ENCODE measurements at regions not wholly inside any gene's neighbourhood (a gene's known extent, or its start where the extent isn't known, plus 50 kb on each side); places are given as distances from the start of the nearest gene placed in this dataset.

DNA sequence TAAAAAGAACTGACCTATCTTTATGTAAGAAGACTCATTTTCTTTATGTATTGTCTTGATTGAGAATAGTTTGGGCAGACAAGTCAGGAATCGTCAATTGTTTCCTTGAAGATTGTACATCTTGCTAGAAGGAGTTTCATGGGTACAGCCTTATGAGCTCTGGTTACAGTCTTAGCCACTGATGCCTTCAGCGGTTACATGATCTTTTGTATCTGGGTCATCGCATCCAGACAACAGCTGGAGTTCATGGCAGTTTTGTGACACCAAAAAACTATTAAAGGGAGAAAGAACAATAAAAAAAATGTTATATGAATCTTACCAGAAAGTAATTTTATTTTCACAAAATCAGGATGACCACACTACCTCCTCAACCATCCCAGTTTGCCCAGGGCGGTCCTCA, 520.5 kb upstream of the CDH7 start:
- Histone ChIP-seq H3K4me3 (ENCODE audit: low read length) (no peak overlapping the region), H3K27ac (ENCODE audit: low read length) (no peak overlapping the region), H3K4me2 (ENCODE audit: low read length) (no peak overlapping the region), H3K79me2 (ENCODE audit: low read length) (no peaks in the 10 kb centered on the region), H3K9me3 (ENCODE audit: insufficient read depth, low read length) (no peaks in the 10 kb centered on the region), H3K36me3 (replicated peaks; ENCODE audit: low read depth, low read length) (no peaks in the 10 kb centered on the region), H2AFZ (ENCODE audit: low read depth, low read length) (no peak overlapping the region), H3K9ac (ENCODE audit: low read length) (no peak overlapping the region), H4K20me1 (ENCODE audit: insufficient read depth, low read length) (no peaks in the 10 kb centered on the region), H3K4me1 (ENCODE audit: low read length) (no peaks in the 10 kb centered on the region), H3K27me3 (ENCODE audit: low read depth, low read length) (no peaks in the 10 kb centered on the region)
- no peak for TF ChIP-seq EZH2phosphoT487 (IDR thresholded peaks at IDR 0.05; ENCODE audit: low read depth)
- TF ChIP-seq, protein P1, sequence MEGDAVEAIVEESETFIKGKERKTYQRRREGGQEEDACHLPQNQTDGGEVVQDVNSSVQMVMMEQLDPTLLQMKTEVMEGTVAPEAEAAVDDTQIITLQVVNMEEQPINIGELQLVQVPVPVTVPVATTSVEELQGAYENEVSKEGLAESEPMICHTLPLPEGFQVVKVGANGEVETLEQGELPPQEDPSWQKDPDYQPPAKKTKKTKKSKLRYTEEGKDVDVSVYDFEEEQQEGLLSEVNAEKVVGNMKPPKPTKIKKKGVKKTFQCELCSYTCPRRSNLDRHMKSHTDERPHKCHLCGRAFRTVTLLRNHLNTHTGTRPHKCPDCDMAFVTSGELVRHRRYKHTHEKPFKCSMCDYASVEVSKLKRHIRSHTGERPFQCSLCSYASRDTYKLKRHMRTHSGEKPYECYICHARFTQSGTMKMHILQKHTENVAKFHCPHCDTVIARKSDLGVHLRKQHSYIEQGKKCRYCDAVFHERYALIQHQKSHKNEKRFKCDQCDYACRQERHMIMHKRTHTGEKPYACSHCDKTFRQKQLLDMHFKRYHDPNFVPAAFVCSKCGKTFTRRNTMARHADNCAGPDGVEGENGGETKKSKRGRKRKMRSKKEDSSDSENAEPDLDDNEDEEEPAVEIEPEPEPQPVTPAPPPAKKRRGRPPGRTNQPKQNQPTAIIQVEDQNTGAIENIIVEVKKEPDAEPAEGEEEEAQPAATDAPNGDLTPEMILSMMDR (IDR thresholded peaks at IDR 0.05; ENCODE audit: low read depth, low read length), result no peak

DNA sequence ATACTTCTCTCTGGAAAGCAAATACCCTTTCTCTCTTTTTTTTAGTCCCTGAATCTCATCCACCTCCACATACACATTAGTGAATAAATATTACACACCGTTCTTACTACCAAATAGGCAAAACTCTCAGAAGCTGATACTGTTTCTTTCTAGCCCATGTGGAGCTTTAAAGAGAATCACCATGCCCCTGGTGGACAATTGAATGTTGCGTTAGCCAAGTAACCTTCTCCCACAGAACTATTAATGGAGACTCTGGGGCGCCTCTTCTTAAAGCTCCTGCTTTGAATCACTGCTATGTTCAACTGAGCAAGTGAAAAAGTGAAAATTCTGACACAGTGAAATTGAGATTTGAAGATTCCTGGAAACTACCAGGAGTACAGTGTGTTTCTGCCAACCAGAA, 522.8 kb upstream of the CDH7 start:
- Histone ChIP-seq H2AFZ (ENCODE audit: low read depth, low read length) (0 out of 2 replicates have a peak overlapping the region, but pooled peaks have one; percentile 7), H3K79me2 (ENCODE audit: low read length) (no peaks in the 10 kb centered on the region), H3K9ac (ENCODE audit: low read length) (no peak overlapping the region), H3K27me3 (ENCODE audit: low read depth, low read length) (no peaks in the 10 kb centered on the region), H3K4me2 (ENCODE audit: low read length) (no peak overlapping the region), H3K4me1 (ENCODE audit: low read length) (no peaks in the 10 kb centered on the region), H3K4me3 (ENCODE audit: low read length) (no peak overlapping the region), H3K9me3 (ENCODE audit: insufficient read depth, low read length) (no peaks in the 10 kb centered on the region), H3K36me3 (replicated peaks; ENCODE audit: low read depth, low read length) (no peaks in the 10 kb centered on the region), H4K20me1 (ENCODE audit: insufficient read depth, low read length) (no peaks in the 10 kb centered on the region), H3K27ac (ENCODE audit: low read length) (no peak overlapping the region)
- TF ChIP-seq, protein P1 (IDR thresholded peaks at IDR 0.05; ENCODE audit: low read depth, low read length), result peak; percentile 16; the same call in 1 of the 2 replicates
- no peak for TF ChIP-seq EZH2phosphoT487 (IDR thresholded peaks at IDR 0.05; ENCODE audit: low read depth)

DNA sequence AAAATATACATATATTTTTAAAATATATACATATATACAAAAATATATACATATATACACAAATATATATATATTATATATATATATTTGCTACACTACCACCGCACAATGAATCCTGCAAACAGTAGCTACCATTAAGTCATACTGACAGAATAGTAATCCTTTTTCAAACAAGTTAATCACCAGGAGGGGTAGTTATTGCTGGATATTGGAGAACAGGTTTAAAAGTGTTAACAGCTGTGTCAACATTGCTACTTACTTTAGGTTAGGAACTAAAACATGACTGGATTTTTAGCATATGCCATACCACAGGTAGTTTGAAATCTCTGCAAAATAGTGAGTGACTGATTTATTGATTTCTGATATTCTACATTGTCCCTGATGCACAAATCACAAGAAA, 529.1 kb upstream of the CDH7 start:
- H3K9me3 ChIP-seq (ENCODE audit: insufficient read depth, low read length), result no peaks in the 10 kb centered on the region
- no peak overlapping the region for H2AFZ ChIP-seq (ENCODE audit: low read depth, low read length)
- TF ChIP-seq EZH2phosphoT487 (IDR thresholded peaks at IDR 0.05; ENCODE audit: low read depth), result no peak
- TF ChIP-seq, protein P1 (IDR thresholded peaks at IDR 0.05; ENCODE audit: low read depth, low read length), result no peak
- H3K4me2 ChIP-seq (ENCODE audit: low read length), result no peak overlapping the region
- no peaks in the 10 kb centered on the region for H3K79me2 ChIP-seq (ENCODE audit: low read length)
- no peaks in the 10 kb centered on the region for H3K36me3 ChIP-seq (replicated peaks; ENCODE audit: low read depth, low read length)
- no peak overlapping the region for H3K4me3 ChIP-seq (ENCODE audit: low read length)
- no peak overlapping the region for H3K9ac ChIP-seq (ENCODE audit: low read length)
- H3K4me1 ChIP-seq (ENCODE audit: low read length), result no peaks in the 10 kb centered on the region
- H3K27me3 ChIP-seq (ENCODE audit: low read depth, low read length), result no peaks in the 10 kb centered on the region
- H3K27ac ChIP-seq (ENCODE audit: low read length), result no peak overlapping the region
- H4K20me1 ChIP-seq (ENCODE audit: insufficient read depth, low read length), result no peaks in the 10 kb centered on the region

DNA sequence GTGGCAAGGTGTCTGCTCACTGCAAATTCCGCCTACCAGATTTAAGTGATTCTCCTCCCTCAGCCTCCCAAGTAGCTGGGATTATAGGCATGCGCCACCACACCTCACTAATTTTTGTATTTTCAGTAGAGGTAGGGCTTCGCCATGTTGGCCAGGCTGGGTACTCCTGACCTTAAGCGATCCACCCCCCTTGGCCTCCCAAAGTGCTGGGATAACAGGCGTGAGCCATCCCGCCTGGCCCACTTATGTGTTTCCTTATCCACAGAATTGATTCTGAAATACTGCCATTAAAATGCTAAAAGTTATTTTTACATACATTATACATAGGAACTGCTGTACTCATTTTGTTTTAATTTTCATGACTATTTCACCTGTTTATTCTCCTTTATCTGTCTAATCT, 529.7 kb upstream of the CDH7 start:
- H3K4me1 ChIP-seq (ENCODE audit: low read length), result no peaks in the 10 kb centered on the region
- H3K9me3 ChIP-seq (ENCODE audit: insufficient read depth, low read length), result no peaks in the 10 kb centered on the region
- H2AFZ ChIP-seq (ENCODE audit: low read depth, low read length), result no peak overlapping the region
- no peak overlapping the region for H3K27ac ChIP-seq (ENCODE audit: low read length)
- H4K20me1 ChIP-seq (ENCODE audit: insufficient read depth, low read length), result no peaks in the 10 kb centered on the region
- no peak overlapping the region for H3K4me3 ChIP-seq (ENCODE audit: low read length)
- H3K36me3 ChIP-seq (replicated peaks; ENCODE audit: low read depth, low read length), result no peaks in the 10 kb centered on the region
- H3K27me3 ChIP-seq (ENCODE audit: low read depth, low read length), result no peaks in the 10 kb centered on the region
- no peaks in the 10 kb centered on the region for H3K79me2 ChIP-seq (ENCODE audit: low read length)
- H3K9ac ChIP-seq (ENCODE audit: low read length), result no peak overlapping the region
- no peak overlapping the region for H3K4me2 ChIP-seq (ENCODE audit: low read length)
- no peak for TF ChIP-seq EZH2phosphoT487 (IDR thresholded peaks at IDR 0.05; ENCODE audit: low read depth)
- TF ChIP-seq, protein P1 (IDR thresholded peaks at IDR 0.05; ENCODE audit: low read depth, low read length), result no peak

Measured in OCI-LY3 (cell line).